A673 (cell line): ENCODE measurements at regions not wholly inside any gene's neighbourhood (a gene's known extent, or its start where the extent isn't known, plus 50 kb on each side); places are given as distances from the start of the nearest gene placed in this dataset.

Experiments used
- BruUV-seq: library from RNA; stranded (reverse); fragments of 400-500 nt; replicated peaks from 2 replicates; lab custom pipeline; 2021; lab: Mats Ljungman, UMichigan
- CTCF ChIA-PET: fragments of 300-600 bp; sonication (Branson Sonifier 250); formaldehyde crosslinking; loops from one replicate; lab custom pipeline; 2022; ENCODE audit warnings: antibody characterized with exemption; lab: Charles Lee
- POLR2A ChIA-PET: fragments of 300-600 bp; sonication (Branson Sonifier 250); formaldehyde crosslinking; loops from one replicate; lab custom pipeline; 2022; ENCODE audit warnings: antibody characterized with exemption; ENCODE audit not compliant: low non-redundant PET; lab: Charles Lee
- DNase-seq: peaks from one replicate; pipeline ENCODE4 v3.0.0-alpha.2; 2015; ENCODE audit warnings: low spot score
- H3K27ac ChIP-seq: fragments of 200-600 bp; sonication (generic); 2 replicates; pipeline ENCODE4 v1.5.1; 2016; ENCODE audit warnings: mixed run types, low read depth, mild to moderate bottlenecking, mixed read lengths, antibody characterized with exemption, low read length; ENCODE audit not compliant: poor library complexity, severe bottlenecking
- H3K27me3 ChIP-seq: fragments of 200-600 bp; sonication (generic); replicated peaks from 2 replicates; pipeline ENCODE4 v1.6.1; 2017; ENCODE audit warnings: mixed run types, low read depth, mild to moderate bottlenecking, mixed read lengths, antibody characterized with exemption, low read length; ENCODE audit not compliant: insufficient read depth, poor library complexity
- H3K36me3 ChIP-seq: fragments of 200-600 bp; sonication (generic); 2 replicates; pipeline ENCODE4 v1.6.1; 2016; ENCODE audit warnings: mixed run types, mild to moderate bottlenecking, mixed read lengths, antibody characterized with exemption, low read length; ENCODE audit not compliant: insufficient read depth, poor library complexity, severe bottlenecking
- H3K4me1 ChIP-seq: fragments of 200-600 bp; sonication (generic); 2 replicates; pipeline ENCODE4 v1.6.1; 2017; ENCODE audit warnings: mixed run types, mild to moderate bottlenecking, mixed read lengths, antibody characterized with exemption, low read length; ENCODE audit not compliant: insufficient read depth, poor library complexity, severe bottlenecking
- H3K4me3 ChIP-seq: fragments of 200-600 bp; sonication (generic); 2 replicates; pipeline ENCODE4 v1.5.1; 2016; ENCODE audit warnings: low read depth, mixed run types, mild to moderate bottlenecking, mixed read lengths, low read length; ENCODE audit not compliant: poor library complexity, severe bottlenecking
- H3K9me3 ChIP-seq: fragments of 200-600 bp; sonication (generic); 2 replicates; pipeline ENCODE4 v1.6.1; 2016; ENCODE audit warnings: mixed run types, low read depth, mild to moderate bottlenecking, mixed read lengths, antibody characterized with exemption, low read length; ENCODE audit not compliant: poor library complexity, severe bottlenecking
- EZH2 ChIP-seq: fragments of 200-600 bp; sonication (generic); IDR thresholded peaks from 2 replicates; pipeline ENCODE4 v1.6.1; 2017; ENCODE audit warnings: borderline replicate concordance, low read depth, mild to moderate bottlenecking, mixed read lengths, antibody characterized with exemption, low read length; ENCODE audit not compliant: poor library complexity, severe bottlenecking
- intact Hi-C: fragments of 100-400 bp; cut with micrococcal nuclease; formaldehyde crosslinking; loops from one replicate; pipeline ENCODE4 v1.10.0; 2022; ENCODE audit not compliant: unreplicated experiment
- TF ChIP-seq, protein P1 (sequence below): fragments of 300-800, 200-600 bp; sonication (generic); conservative IDR thresholded peaks from 2 replicates; pipeline ENCODE4 v1.5.1; 2017; ENCODE audit warnings: low read depth, mild to moderate bottlenecking, antibody characterized with exemption, low read length, moderate library complexity, mixed read lengths

DNA sequence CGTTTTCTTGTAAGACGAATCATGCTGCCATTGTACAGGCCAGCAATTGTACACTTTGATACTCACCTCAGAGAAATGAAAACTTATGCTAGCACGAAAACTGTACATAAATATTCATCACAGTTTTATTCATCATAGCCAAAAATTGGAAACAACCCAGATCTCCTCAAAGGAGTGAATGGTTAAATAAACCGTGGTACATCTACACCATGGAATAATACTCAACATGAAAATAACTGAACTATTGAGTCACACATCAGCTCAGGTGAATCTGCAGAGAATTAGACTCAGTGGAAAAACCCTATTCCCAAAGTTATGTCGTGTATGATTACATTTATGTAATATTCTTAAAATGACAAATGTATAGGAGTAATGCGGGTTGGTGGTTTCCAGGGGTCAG lies 251.0 kb upstream of the HDAC4 start:
- Histone ChIP-seq H3K27ac (no peak overlapping the region), H3K36me3 (no peaks in the 10 kb centered on the region), H3K4me3 (no peak overlapping the region), H3K4me1 (no peaks in the 10 kb centered on the region), H3K9me3 (no peaks in the 10 kb centered on the region), H3K27me3 (peaks cover 6% of the 10 kb centered on the region)
- DNase-seq, result no peak
- ChIA-PET POLR2A (no interaction called here), CTCF (no interaction called here)
- intact Hi-C loops, result no loop called here
- no TSS peak for BruUV-seq
- TF ChIP-seq EZH2, result no peak
- TF ChIP-seq, protein P1, sequence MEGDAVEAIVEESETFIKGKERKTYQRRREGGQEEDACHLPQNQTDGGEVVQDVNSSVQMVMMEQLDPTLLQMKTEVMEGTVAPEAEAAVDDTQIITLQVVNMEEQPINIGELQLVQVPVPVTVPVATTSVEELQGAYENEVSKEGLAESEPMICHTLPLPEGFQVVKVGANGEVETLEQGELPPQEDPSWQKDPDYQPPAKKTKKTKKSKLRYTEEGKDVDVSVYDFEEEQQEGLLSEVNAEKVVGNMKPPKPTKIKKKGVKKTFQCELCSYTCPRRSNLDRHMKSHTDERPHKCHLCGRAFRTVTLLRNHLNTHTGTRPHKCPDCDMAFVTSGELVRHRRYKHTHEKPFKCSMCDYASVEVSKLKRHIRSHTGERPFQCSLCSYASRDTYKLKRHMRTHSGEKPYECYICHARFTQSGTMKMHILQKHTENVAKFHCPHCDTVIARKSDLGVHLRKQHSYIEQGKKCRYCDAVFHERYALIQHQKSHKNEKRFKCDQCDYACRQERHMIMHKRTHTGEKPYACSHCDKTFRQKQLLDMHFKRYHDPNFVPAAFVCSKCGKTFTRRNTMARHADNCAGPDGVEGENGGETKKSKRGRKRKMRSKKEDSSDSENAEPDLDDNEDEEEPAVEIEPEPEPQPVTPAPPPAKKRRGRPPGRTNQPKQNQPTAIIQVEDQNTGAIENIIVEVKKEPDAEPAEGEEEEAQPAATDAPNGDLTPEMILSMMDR, result no peak

DNA sequence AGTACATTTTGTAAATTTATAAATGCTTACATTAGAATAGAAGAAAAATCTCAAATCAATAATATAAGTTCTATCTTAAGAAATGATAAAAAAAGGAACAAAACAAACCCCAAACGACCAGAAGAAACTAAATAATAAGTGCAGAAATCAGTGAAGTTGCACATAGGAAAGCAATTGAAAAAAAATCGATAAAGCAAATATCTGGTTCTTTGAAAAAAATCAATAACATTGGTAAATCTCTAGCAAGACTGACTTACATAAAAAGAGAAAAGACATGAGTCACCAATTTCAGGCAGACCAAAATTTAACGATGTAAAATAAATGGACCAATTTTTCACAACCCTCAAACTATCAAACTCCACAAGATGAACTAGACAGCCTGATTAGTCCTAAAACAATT lies 249.9 kb upstream of the HDAC4 start:
- Histone ChIP-seq H3K27ac (no peak overlapping the region), H3K36me3 (no peaks in the 10 kb centered on the region), H3K4me3 (no peak overlapping the region), H3K27me3 (peaks cover 6% of the 10 kb centered on the region), H3K9me3 (no peaks in the 10 kb centered on the region), H3K4me1 (no peaks in the 10 kb centered on the region)
- BruUV-seq, result no TSS peak
- ChIA-PET POLR2A (no interaction called here), CTCF (no interaction called here)
- TF ChIP-seq, protein P1, result no peak
- no peak for TF ChIP-seq EZH2
- DNase-seq, result no peak
- intact Hi-C loops, result no loop called here

DNA sequence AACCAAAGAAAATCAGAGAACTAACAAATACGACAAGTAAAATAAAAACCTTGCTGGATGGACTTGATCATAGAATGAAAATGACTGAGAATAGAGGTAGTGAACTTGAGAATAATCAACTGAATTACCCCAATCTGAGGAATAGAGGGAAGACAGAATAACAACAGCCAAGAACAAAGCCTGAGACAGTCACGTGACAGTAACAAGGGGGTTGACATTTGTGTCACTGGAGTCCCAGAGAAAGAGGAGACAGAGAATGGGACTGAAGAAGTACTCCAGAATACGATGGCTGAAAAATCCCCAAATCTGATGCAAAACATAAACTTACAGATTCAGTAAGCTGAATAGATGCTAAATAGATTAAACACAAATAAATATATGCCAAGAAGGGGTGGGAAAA lies 248.5 kb upstream of the HDAC4 start:
- no TSS peak for BruUV-seq
- Histone ChIP-seq H3K27me3 (peaks cover 4% of the 10 kb centered on the region), H3K36me3 (no peaks in the 10 kb centered on the region), H3K4me1 (no peaks in the 10 kb centered on the region), H3K4me3 (no peak overlapping the region), H3K9me3 (no peaks in the 10 kb centered on the region), H3K27ac (no peak overlapping the region)
- ChIA-PET POLR2A (no interaction called here), CTCF (interaction anchor here (0.6 to 0.7 kb wide), 2 partner anchors 188 to 857 kb away, joined by 3 read pairs; no protein-coding TSS in a partner anchor)
- DNase-seq, result no peak
- intact Hi-C loops, result no loop called here
- TF ChIP-seq, protein P1, result no peak
- no peak for TF ChIP-seq EZH2
